ENCODE measurements at regions not wholly inside any gene's neighbourhood (a gene's known extent, or its start where the extent isn't known, plus 50 kb on each side); places are given as distances from the start of the nearest gene placed in this dataset.

DNA sequence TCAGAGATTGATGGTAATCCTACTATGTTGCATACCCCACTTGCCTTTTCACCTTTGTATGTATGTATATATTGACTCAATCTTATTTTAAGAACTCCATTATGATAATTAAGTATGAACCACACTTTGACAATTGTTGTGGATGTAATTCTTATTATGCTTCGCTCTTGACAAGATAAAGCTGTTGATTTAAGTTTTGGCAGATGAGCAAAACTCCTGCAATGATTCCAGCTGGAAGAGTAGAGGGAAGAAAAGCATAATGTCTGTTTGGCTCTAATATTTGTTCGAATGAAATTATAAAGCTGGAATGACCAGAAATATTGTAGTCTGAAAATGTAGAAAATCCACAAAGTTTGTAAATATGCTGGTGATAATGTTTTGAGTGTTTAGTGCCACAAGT is 83.8 kb upstream of the AKR1E2 start:
- no peaks in the 10 kb centered on the region for H3K36me3 Mint-ChIP-seq (ENCODE audit: insufficient read depth, unreplicated experiment)
- H3K9me3 Mint-ChIP-seq (ENCODE audit: unreplicated experiment) = no peaks in the 10 kb centered on the region
- POLR2A ChIA-PET = interaction anchor here (0.6 to 1.3 kb wide), 3 partner anchors 9 to 1509 kb away, joined by 3 read pairs; no protein-coding TSS in a partner anchor
- no peak overlapping the region for H3K4me3 Mint-ChIP-seq (ENCODE audit: unreplicated experiment)
- no peak for TF ChIP-seq CTCF (IDR thresholded peaks at IDR 0.05; ENCODE audit: unreplicated experiment)
- no peaks in the 10 kb centered on the region for H3K27me3 Mint-ChIP-seq (ENCODE audit: insufficient read depth, unreplicated experiment)
- intact Hi-C loops (cut with micrococcal nuclease) = no loop called here
- no TSS peak for BruUV-seq (replicated peaks)
- H3K27ac Mint-ChIP-seq (ENCODE audit: low read depth, unreplicated experiment) = no peak overlapping the region
- CTCF ChIA-PET = no interaction called here
- DNase-seq (ENCODE audit: unreplicated experiment) = no peak
- H3K4me1 Mint-ChIP-seq (ENCODE audit: insufficient read depth, unreplicated experiment) = no peaks in the 10 kb centered on the region

DNA sequence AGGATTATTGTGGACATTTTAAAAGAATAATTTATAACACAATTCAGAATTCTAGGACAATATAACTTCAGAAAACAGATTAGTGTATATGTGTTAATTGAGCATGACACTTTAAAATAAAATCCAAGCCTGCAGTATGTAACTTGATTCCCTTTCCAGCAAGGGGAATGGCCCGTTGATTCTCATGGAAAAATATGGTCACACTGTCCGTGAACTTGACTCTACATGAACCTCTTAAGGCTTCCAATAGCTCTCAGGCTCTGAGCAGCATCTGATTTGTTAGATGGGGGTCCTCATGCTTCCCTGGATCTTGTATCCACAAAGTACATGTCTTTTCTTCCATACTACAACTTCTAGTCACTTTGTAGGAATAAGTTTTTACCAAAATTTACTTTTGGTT is 85.5 kb upstream of the AKR1E2 start:
- Mint-ChIP-seq H3K27ac (ENCODE audit: low read depth, unreplicated experiment) (no peak overlapping the region), H3K27me3 (ENCODE audit: insufficient read depth, unreplicated experiment) (no peaks in the 10 kb centered on the region), H3K4me3 (ENCODE audit: unreplicated experiment) (no peak overlapping the region), H3K9me3 (ENCODE audit: unreplicated experiment) (no peaks in the 10 kb centered on the region), H3K4me1 (ENCODE audit: insufficient read depth, unreplicated experiment) (no peaks in the 10 kb centered on the region), H3K36me3 (ENCODE audit: insufficient read depth, unreplicated experiment) (no peaks in the 10 kb centered on the region)
- no peak for DNase-seq (ENCODE audit: unreplicated experiment)
- no peak for TF ChIP-seq CTCF (IDR thresholded peaks at IDR 0.05; ENCODE audit: unreplicated experiment)
- POLR2A ChIA-PET = interaction anchor here (1.1 kb wide), 1 partner anchor 27 kb away, joined by 3 read pairs; no protein-coding TSS in a partner anchor
- CTCF ChIA-PET = no interaction called here
- intact Hi-C loops (cut with micrococcal nuclease) = no loop called here
- no TSS peak for BruUV-seq (replicated peaks)

- Mint-ChIP-seq H3K27me3 (ENCODE audit: insufficient read depth, unreplicated experiment) (no peaks in the 10 kb centered on the region), H3K4me3 (ENCODE audit: unreplicated experiment) (no peak overlapping the region), H3K9me3 (ENCODE audit: unreplicated experiment) (no peaks in the 10 kb centered on the region), H3K4me1 (ENCODE audit: insufficient read depth, unreplicated experiment) (peaks cover 9% of the 10 kb centered on the region), H3K27ac (ENCODE audit: low read depth, unreplicated experiment) (no peak overlapping the region), H3K36me3 (ENCODE audit: insufficient read depth, unreplicated experiment) (no peaks in the 10 kb centered on the region)
- CTCF ChIA-PET = interaction anchor here (0.7 kb wide), 1 partner anchor 145 kb away, joined by 3 read pairs; no protein-coding TSS in a partner anchor
- no peak for TF ChIP-seq CTCF (IDR thresholded peaks at IDR 0.05; ENCODE audit: unreplicated experiment)
- no TSS peak for BruUV-seq (replicated peaks)
- intact Hi-C loops (cut with micrococcal nuclease) = no loop called here
- no peak for DNase-seq (ENCODE audit: unreplicated experiment)
- POLR2A ChIA-PET = interaction anchor here (0.6 to 1.7 kb wide), 3 partner anchors 12 to 48 kb away, joined by 3 read pairs; no protein-coding TSS in a partner anchor
Observed at GRCh38 chr10:4736608-4737007, 89.4 kb upstream of the AKR1E2 start.

GRCh38 chr10:4736183-4736582 is 89.8 kb upstream of the AKR1E2 start:
- no peak overlapping the region for H3K27ac Mint-ChIP-seq (ENCODE audit: low read depth, unreplicated experiment)
- DNase-seq (ENCODE audit: unreplicated experiment) = no peak
- BruUV-seq (replicated peaks) = no TSS peak

More at GRCh38 chr10:4736183-4736582, 89.8 kb upstream of the AKR1E2 start:
- intact Hi-C loops (cut with micrococcal nuclease) = no loop called here
- Mint-ChIP-seq H3K9me3 (ENCODE audit: unreplicated experiment) (no peaks in the 10 kb centered on the region), H3K4me1 (ENCODE audit: insufficient read depth, unreplicated experiment) (peaks cover 9% of the 10 kb centered on the region), H3K4me3 (ENCODE audit: unreplicated experiment) (no peak overlapping the region), H3K36me3 (ENCODE audit: insufficient read depth, unreplicated experiment) (no peaks in the 10 kb centered on the region), H3K27me3 (ENCODE audit: insufficient read depth, unreplicated experiment) (no peaks in the 10 kb centered on the region)
- ChIA-PET CTCF (no interaction called here), POLR2A (no interaction called here)
- no peak for TF ChIP-seq CTCF (IDR thresholded peaks at IDR 0.05; ENCODE audit: unreplicated experiment)
